Astrocyte (in vitro differentiated cells and primary cell): ENCODE measurements at regions not wholly inside any gene's neighbourhood (a gene's known extent, or its start where the extent isn't known, plus 50 kb on each side); places are given as distances from the start of the nearest gene placed in this dataset.

Experiments
- DNase-seq: peaks from one replicate; pipeline ENCODE4 v3.0.0-alpha.2; 2010; ENCODE audit warnings: low read depth
- FAIRE-seq: peaks from 2 replicates; lab custom pipeline; 2011; peaks lifted over from hg19 to GRCh38; lab: Jason Lieb, UNC
- H2AFZ ChIP-seq: 2 replicates; pipeline ENCODE4 v1.6.0; 2012; ENCODE audit warnings: low read depth, low read length, inconsistent platforms
- H3K27ac ChIP-seq: 2 replicates; pipeline ENCODE4 v1.5.1; 2011; ENCODE audit warnings: low read depth, low read length, inconsistent platforms
- H3K27me3 ChIP-seq: 2 replicates; pipeline ENCODE4 v1.6.0; 2011; ENCODE audit warnings: low read length, inconsistent platforms; ENCODE audit not compliant: insufficient read depth
- H3K36me3 ChIP-seq: 2 replicates; pipeline ENCODE4 v1.5.1; 2011; ENCODE audit warnings: low read length, inconsistent platforms; ENCODE audit not compliant: insufficient read depth
- H3K4me1 ChIP-seq: 2 replicates; pipeline ENCODE4 v1.5.1; 2011; ENCODE audit warnings: low read length, inconsistent platforms; ENCODE audit not compliant: insufficient read depth
- H3K4me2 ChIP-seq: 2 replicates; pipeline ENCODE4 v1.6.0; 2012; ENCODE audit warnings: low read length, inconsistent platforms
- H3K4me3 ChIP-seq: 2 replicates; pipeline ENCODE4 v1.5.1; 2011; ENCODE audit warnings: low read depth, mild to moderate bottlenecking, low read length, inconsistent platforms; ENCODE audit not compliant: insufficient read depth
- H3K79me2 ChIP-seq: 2 replicates; pipeline ENCODE4 v1.6.0; 2012; ENCODE audit warnings: mild to moderate bottlenecking, low read length, inconsistent platforms; ENCODE audit not compliant: insufficient read depth
- H3K9ac ChIP-seq: 2 replicates; pipeline ENCODE4 v1.6.0; 2012; ENCODE audit warnings: mild to moderate bottlenecking, low read length, inconsistent platforms
- H3K9me3 ChIP-seq: 2 replicates; pipeline ENCODE4 v1.5.1; 2012; ENCODE audit warnings: low read depth, mild to moderate bottlenecking, low read length, inconsistent platforms; ENCODE audit not compliant: insufficient read depth
- H4K20me1 ChIP-seq: 2 replicates; pipeline ENCODE4 v1.6.0; 2012; ENCODE audit warnings: low read length, inconsistent platforms; ENCODE audit not compliant: insufficient read depth
- H3K27ac Mint-ChIP-seq: one replicate; pipeline ENCODE4 v1.8.0; 2021; ENCODE audit warnings: mild to moderate bottlenecking, mixed read lengths; ENCODE audit not compliant: unreplicated experiment
- H3K27me3 Mint-ChIP-seq: one replicate; pipeline ENCODE4 v1.8.0; 2021; ENCODE audit warnings: low read depth, mixed read lengths; ENCODE audit not compliant: unreplicated experiment
- H3K36me3 Mint-ChIP-seq: one replicate; pipeline ENCODE4 v1.8.0; 2021; ENCODE audit warnings: low read depth, mixed read lengths; ENCODE audit not compliant: unreplicated experiment
- H3K4me1 Mint-ChIP-seq: one replicate; pipeline ENCODE4 v1.8.0; 2021; ENCODE audit warnings: low read depth, mixed read lengths; ENCODE audit not compliant: unreplicated experiment
- H3K4me3 Mint-ChIP-seq: one replicate; pipeline ENCODE4 v1.8.0; 2021; ENCODE audit warnings: mild to moderate bottlenecking, moderate library complexity, mixed read lengths; ENCODE audit not compliant: unreplicated experiment
- H3K9me3 Mint-ChIP-seq: one replicate; pipeline ENCODE4 v1.8.0; 2021; ENCODE audit warnings: mild to moderate bottlenecking, mixed read lengths; ENCODE audit not compliant: unreplicated experiment
- CTCF ChIP-seq: IDR thresholded peaks from 2 replicates; pipeline ENCODE4 v1.5.1; 2011; ENCODE audit warnings: low read depth, mild to moderate bottlenecking, inconsistent platforms, low read length, moderate library complexity; ENCODE audit not compliant: insufficient read depth
- EZH2 ChIP-seq: IDR thresholded peaks from 2 replicates; pipeline ENCODE4 v1.6.1; 2012; ENCODE audit warnings: mild to moderate bottlenecking, low read length, inconsistent platforms; ENCODE audit not compliant: insufficient read depth

GRCh38 chr7:28360739-28361138 lies 51.6 kb upstream of the CREB5 start:
- Histone ChIP-seq H4K20me1 (peaks cover 5% of the 10 kb centered on the region), H3K79me2 (no peaks in the 10 kb centered on the region), H3K27ac (no peak overlapping the region), H2AFZ (no peak overlapping the region), H3K9ac (no peak overlapping the region), H3K4me1 (peaks cover 13% of the 10 kb centered on the region), H3K9me3 (no peaks in the 10 kb centered on the region), H3K27me3 (peaks cover 27% of the 10 kb centered on the region), H3K4me3 (no peak overlapping the region), H3K36me3 (no peaks in the 10 kb centered on the region), H3K4me2 (no peak overlapping the region)
- peaks cover 27% of the 10 kb centered on the region for H3K4me1 Mint-ChIP-seq
- H3K9me3 Mint-ChIP-seq = no peaks in the 10 kb centered on the region
- no peak for TF ChIP-seq CTCF
- TF ChIP-seq EZH2 = no peak
- no peaks in the 10 kb centered on the region for H3K36me3 Mint-ChIP-seq
- no peak for FAIRE-seq
- no peak for DNase-seq
- H3K27ac Mint-ChIP-seq = no peak overlapping the region
- H3K27me3 Mint-ChIP-seq = no peaks in the 10 kb centered on the region
- no peak overlapping the region for H3K4me3 Mint-ChIP-seq

GRCh38 chr7:28361551-28361950 lies 50.8 kb upstream of the CREB5 start:
- no peak overlapping the region for H2AFZ ChIP-seq
- H3K4me1 ChIP-seq = peaks cover 13% of the 10 kb centered on the region
- H3K4me2 ChIP-seq = no peak overlapping the region
- Mint-ChIP-seq H3K27me3 (no peaks in the 10 kb centered on the region), H3K9me3 (no peaks in the 10 kb centered on the region), H3K27ac (no peak overlapping the region), H3K4me1 (peaks cover 26% of the 10 kb centered on the region), H3K4me3 (no peak overlapping the region), H3K36me3 (no peaks in the 10 kb centered on the region)
- no peak overlapping the region for H3K9ac ChIP-seq
- no peak for TF ChIP-seq CTCF
- no peak for TF ChIP-seq EZH2
- no peak for FAIRE-seq
- H3K27me3 ChIP-seq = peaks cover 20% of the 10 kb centered on the region
- H4K20me1 ChIP-seq = peaks cover 5% of the 10 kb centered on the region
- H3K27ac ChIP-seq = no peak overlapping the region
- no peaks in the 10 kb centered on the region for H3K36me3 ChIP-seq
- no peak for DNase-seq
- no peak overlapping the region for H3K4me3 ChIP-seq
- H3K79me2 ChIP-seq = no peaks in the 10 kb centered on the region
- H3K9me3 ChIP-seq = no peaks in the 10 kb centered on the region

GRCh38 chr7:28362182-28362581 lies 50.1 kb upstream of the CREB5 start:
- no peak for FAIRE-seq
- no peaks in the 10 kb centered on the region for H3K36me3 ChIP-seq

More at GRCh38 chr7:28362182-28362581, 50.1 kb upstream of the CREB5 start:
- Mint-ChIP-seq H3K9me3 (no peaks in the 10 kb centered on the region), H3K4me1 (peaks cover 23% of the 10 kb centered on the region), H3K27me3 (no peaks in the 10 kb centered on the region), H3K27ac (no peak overlapping the region), H3K36me3 (no peaks in the 10 kb centered on the region), H3K4me3 (no peak overlapping the region)
- Histone ChIP-seq H3K4me1 (peaks cover 13% of the 10 kb centered on the region), H3K27ac (no peak overlapping the region), H3K4me2 (no peak overlapping the region), H4K20me1 (peaks cover 5% of the 10 kb centered on the region), H3K79me2 (no peaks in the 10 kb centered on the region), H3K9me3 (no peaks in the 10 kb centered on the region), H2AFZ (no peak overlapping the region), H3K4me3 (no peak overlapping the region), H3K27me3 (peaks cover 13% of the 10 kb centered on the region), H3K9ac (no peak overlapping the region)
- no peak for TF ChIP-seq EZH2
- no peak for TF ChIP-seq CTCF
- no peak for DNase-seq
